IPS DF 4.7 (cell line): ENCODE measurements at regions not wholly inside any gene's neighbourhood (a gene's known extent, or its start where the extent isn't known, plus 50 kb on each side); places are given as distances from the start of the nearest gene placed in this dataset.

Experiments used
- DNase-seq: peaks from one replicate; pipeline ENCODE4 v3.0.0-alpha.2; 2013; ENCODE audit warnings: low spot score; ENCODE audit errors: extremely low read depth

GRCh38 chr5:135248801-135249231 is 150.2 kb downstream of the MACROH2A1 start:
- no peak for DNase-seq

GRCh38 chr5:135246923-135247795 is 151.9 kb downstream of the MACROH2A1 start:
- no peak for DNase-seq

GRCh38 chr5:135246605-135246922 is 152.5 kb downstream of the MACROH2A1 start:
- DNase-seq: no peak

GRCh38 chr5:135245521-135246499 is 153.2 kb downstream of the MACROH2A1 start:
- DNase-seq: no peak

- DNase-seq: no peak
Observed at GRCh38 chr5:135244620-135245021, 154.4 kb downstream of the MACROH2A1 start.

DNA sequence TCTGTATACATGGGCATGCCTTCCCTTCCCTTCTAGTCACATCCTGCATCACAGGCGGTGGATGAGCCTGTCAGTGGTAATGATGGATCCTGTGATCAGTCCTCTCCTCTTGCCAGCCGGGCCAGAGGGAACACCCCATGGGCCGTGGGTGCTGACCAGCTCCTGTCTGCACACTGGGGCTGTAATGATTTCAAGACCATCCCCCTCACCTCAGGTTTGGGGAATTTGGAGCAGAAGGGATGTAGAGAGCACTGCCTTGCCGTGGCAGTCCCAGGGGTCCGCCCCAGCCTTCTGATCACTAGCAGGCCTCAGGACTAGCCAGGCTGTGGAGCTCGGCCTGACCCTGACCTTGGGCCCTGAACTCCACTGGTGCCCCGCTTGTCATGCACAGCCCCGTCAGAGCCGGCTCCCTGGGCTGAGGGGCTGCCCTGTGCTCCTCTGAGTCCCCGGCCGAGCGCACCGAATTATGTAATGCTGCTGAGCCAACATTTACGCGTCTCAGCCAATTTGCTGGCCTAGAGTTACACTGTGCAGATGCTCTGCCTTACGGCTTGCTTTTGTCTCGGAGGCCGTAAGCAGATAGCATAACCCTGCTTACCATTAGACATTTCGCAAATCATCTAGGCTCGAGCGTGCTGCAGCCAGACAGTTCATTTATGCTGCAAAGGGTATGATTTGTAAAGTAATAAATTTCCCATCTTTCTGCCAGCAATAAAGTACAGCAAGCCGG is 155.3 kb downstream of the MACROH2A1 start:
- no peak for DNase-seq

GRCh38 chr5:135242866-135243555 is 156.0 kb downstream of the MACROH2A1 start:
- no peak for DNase-seq

DNA sequence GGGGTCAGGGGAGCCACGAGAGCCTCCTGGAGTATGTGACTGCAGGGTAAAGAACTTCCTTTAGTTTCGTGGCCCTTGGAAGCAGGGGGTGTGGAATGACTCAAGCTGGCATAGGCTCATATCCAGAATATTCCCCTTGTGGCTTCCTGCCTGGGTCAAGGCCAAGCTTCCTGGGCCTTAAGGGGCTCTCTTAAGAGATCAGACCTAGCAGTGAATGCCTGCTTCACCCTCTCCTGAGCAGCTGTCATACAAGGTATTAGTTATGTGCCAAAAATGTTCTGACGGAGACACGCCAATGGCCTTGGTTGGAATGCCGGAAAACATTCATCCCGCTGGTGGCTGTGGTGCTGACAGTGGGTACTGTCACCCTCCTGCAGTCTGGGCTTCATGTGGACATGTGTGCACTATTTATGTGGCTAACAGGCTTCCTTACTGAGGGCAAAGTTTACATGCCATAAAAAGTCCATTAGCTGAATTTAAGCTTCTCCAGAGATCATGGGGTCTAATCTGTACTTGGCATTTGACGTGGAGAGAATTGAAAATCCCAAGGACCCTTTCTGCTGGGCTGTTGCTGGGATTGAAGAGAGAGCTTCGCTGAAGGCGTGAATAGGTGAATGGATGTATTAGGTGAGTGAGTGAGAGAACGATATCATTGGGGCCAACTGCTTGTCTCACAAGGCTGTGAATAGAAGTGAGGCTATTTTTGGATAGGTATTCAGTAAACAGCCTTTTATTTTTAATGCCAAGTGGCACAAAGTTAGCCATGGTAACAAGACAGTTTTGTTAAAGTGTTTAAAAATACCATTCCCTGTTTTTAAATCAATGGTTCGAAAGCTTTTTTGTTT is 156.8 kb downstream of the MACROH2A1 start:
- DNase-seq: no peak

DNA sequence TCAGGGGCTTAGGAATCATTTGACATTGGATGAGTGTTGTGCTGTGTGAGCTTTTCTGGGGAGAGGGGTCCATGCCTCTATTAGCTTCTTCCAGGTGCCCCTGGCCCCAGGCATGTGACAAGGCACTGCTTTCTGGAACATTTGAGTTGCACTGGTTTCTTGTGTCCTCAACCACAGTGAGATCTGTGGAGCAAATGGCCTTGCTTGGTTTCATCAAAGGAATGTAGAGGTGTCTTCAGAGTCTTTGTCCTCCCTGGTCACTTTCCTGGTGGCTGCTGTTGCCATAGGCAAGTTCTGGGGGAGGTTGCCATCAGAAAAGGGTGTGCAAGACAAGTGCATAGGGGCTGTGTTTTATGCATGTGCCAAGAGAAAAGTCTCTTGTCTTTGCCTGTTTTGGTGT is 157.5 kb downstream of the MACROH2A1 start:
- DNase-seq: no peak

DNA sequence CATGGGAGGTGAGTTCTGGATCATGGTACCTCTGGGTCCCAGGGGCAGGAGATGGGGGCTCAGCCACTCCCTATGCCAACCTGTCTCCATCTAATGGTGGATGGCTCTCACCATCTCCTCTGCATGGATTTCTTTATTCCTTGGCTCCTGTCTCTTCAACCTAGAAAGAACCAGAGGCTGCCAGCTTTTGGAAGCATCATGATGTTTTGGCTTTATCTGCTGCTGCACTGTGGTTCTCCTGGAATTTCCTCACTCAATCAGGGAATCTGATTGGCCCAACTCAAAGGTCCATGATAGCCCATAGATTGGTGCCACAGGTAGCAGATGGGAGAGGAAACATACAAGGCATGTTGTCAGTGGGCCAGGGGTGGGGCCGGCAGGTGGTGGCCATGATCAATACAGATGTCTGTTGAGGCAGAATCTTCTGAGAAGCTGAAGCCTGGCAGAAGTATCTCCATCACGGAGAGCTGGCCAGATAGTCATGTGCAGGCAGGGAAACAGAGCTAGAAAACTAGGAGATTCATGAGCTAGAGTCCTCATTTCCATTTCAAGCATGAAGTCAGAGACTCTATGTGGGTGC is 158.2 kb downstream of the MACROH2A1 start:
- DNase-seq: no peak

GRCh38 chr5:135240283-135240633 is 158.8 kb downstream of the MACROH2A1 start:
- DNase-seq: no peak

GRCh38 chr5:135239453-135240282 is 159.4 kb downstream of the MACROH2A1 start:
- no peak for DNase-seq

DNA sequence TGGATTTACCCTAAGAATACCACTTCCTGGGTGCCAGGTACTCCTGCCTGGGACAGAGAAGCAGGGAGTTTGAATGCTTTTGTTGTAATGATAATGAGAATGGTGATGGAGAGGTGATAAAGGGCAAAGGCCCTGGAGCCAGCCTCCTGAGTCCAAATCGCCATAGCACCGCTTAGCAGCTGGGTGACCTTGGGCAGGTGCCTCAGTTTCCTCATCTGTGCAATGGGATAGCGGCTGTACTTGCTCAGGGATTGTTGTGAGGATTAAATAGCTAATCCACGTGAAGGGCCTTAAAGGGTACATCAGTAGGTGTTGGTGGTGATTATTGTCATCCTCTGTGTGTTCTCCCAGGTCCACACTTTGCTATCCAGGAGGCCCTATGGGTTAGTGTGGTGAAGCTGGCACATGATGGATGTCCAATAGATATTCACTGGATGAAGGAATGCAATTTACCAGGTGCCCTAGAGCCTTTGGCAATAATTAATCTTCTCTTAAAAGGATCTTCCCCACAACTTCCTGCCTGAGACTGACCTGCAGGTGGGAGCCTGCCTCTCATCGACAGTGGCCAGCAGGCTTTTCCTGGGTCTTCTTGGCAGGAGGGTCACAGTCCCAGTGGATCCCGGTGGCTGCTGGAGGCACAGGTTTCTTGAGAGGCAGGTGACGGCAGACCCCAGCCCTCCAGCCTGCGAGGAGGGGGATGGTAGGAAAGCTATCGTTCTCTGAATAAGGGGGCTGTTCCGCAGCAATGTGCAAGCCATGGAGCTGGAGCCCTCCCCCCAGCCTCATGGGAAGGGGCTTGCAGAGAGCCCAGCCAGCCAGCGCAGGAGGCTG is 160.2 kb downstream of the MACROH2A1 start:
- no peak for DNase-seq

GRCh38 chr5:135237748-135238103 is 161.3 kb downstream of the MACROH2A1 start:
- DNase-seq: no peak

DNA sequence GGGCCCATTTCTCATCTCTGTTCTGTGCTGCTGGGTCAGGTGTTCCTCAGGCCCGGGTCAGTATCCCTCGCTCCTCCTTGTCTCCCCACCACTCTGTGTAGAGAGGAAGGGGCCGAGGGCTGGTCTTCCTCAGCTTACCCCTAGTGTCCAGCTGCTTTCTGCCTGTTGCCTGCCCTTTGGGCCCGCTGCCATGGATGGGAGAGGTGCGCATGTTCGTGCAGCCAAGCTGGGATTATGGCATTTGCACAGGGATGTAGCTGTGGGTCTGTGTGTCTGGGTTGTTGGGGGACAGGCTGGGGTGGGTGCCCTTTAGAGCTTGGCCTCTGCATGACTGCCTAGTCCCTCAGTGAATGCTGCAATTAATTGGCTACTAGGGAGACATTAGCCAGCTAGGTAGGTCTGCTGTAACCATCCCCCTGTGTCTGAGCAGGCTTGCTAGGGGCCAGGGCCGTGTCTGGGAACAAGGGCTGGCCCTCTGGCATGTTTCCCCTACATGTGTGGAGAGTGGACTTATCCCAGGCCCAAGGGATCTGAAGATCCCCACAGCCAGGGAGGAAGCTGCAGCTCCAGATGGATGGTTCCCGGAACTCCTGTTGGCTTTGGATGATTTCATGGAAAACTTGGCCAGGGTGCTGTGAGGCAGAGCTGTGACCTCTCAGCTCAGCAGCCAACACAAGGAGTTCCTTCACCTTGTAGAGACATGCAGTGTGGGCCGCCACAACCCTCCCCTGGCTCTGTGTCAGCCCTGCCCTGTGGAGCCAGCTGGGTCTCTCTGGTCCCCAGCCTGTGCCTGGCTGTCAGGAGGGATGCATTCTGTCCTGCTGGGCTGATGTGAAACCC is 161.9 kb downstream of the MACROH2A1 start:
- no peak for DNase-seq

DNA sequence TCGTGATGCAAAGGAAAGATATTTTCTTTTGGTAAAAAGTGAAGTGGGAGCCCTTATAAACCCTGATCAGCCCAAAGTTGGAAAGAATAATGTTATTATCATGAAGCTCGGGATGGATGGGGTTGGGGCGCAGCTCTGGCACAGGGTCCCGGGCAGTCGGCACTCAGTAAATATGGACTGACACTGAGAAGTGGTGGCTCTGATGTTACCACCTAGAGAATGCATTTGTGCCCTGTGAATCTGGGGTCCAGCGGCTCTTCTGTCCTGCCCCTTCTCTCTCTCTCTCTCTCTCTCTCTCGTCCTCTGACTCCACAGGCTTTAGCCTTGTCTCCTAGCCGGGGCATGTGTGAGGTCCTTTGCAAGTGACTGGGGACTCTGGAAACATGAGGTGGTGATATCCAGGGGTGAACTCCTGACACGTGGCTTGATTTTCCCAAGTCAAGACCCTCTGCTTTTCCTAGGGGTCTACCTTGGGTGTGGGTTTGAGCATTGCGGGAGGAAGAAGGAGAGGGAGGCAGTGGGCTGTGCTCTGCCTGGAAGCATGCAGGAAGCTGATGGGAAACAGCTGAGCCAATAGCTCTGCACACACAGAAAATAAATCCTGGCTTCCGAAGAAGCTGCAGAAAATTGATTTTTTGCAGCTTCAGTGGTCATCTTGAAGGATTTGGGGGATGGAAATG is 162.7 kb downstream of the MACROH2A1 start:
- DNase-seq: no peak
